ENCODE measurements at regions not wholly inside any gene's neighbourhood (a gene's known extent, or its start where the extent isn't known, plus 50 kb on each side); places are given as distances from the start of the nearest gene placed in this dataset.

DNA sequence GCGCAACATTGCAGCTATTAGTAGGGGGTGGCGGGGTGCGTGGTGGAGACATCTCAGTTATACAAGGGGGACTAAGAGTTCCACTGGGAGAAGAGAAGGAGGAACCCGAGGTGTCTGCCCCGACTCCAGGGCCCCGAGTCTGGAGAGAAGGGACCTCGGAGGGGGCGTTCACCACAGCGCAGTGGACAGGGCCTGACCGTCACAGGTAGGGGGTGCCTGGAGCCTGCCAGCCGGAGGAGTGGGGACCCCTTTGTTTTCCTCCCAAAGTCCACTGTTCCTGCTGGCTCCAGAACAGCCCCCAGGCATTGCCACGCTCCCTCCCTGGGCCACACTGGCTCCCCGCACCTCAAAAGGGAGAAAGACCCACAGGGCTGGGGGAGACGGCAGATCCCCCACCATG lies 175.9 kb upstream of the TNRC6C start:
- TF ChIP-seq, protein P1, sequence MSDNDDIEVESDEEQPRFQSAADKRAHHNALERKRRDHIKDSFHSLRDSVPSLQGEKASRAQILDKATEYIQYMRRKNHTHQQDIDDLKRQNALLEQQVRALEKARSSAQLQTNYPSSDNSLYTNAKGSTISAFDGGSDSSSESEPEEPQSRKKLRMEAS (IDR thresholded peaks at IDR 0.05), result no peak
- TF ChIP-seq RAD21 (IDR thresholded peaks at IDR 0.05; ENCODE audit: low read depth) (no peak), EGR1 (IDR thresholded peaks at IDR 0.05) (no peak), NFIC (IDR thresholded peaks at IDR 0.05) (no peak), REST (IDR thresholded peaks at IDR 0.05; ENCODE audit: low read depth) (no peak), TAF1 (IDR thresholded peaks at IDR 0.05; ENCODE audit: low read depth) (no peak)

DNA sequence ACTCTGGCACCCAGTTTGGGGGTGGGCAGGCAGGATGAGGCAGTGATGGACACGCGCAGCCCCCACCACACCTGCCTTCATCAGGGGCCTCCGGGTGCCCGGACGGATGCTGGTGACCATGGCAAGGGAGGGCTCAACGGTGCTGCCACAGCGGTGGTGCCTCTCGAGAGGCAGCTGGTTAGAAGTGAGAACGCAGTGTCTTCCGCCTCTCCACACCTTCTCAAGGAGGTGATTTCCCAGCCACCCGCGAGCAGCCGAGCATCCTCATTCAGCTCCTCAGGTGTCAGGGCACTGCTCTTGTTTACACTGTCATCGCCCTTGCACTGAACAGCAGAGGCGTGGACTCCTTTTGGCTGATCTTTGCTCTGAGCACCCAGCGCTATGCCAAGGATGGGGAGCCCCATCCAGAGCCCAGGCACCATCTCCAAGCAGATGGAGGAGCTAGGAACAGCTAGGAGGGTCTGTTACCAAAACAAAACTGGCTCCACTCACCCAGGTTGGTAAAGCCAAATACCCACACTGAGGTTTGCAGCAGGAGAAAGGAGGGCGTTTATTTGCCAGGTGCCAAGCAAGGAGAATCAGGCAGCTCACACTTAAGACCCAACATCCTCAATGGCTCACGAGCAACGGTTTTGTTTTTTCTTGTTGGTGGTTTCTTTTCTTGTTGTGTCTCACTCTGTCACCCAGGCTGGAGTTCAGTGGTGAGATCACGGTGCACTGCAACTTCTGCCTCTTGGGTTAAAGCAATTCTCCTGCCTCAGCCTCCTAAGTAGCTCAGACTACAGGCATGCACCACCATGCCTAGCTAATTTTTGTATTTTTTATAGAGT lies 174.3 kb upstream of the TNRC6C start:
- TF ChIP-seq TAF1 (IDR thresholded peaks at IDR 0.05; ENCODE audit: low read depth) (no peak), RAD21 (IDR thresholded peaks at IDR 0.05; ENCODE audit: low read depth) (no peak), YY1 (IDR thresholded peaks at IDR 0.05; ENCODE audit: low read depth) (no peak), REST (IDR thresholded peaks at IDR 0.05; ENCODE audit: low read depth) (no peak), CREB1 (IDR thresholded peaks at IDR 0.05; ENCODE audit: low read depth) (no peak)
- TF ChIP-seq, protein P2, sequence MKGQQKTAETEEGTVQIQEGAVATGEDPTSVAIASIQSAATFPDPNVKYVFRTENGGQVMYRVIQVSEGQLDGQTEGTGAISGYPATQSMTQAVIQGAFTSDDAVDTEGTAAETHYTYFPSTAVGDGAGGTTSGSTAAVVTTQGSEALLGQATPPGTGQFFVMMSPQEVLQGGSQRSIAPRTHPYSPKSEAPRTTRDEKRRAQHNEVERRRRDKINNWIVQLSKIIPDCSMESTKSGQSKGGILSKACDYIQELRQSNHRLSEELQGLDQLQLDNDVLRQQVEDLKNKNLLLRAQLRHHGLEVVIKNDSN (IDR thresholded peaks at IDR 0.05), result no peak

GRCh38 chr17:77785312-77785905 lies 173.1 kb upstream of the TNRC6C start:
- no peak for TF ChIP-seq CEBPB (IDR thresholded peaks at IDR 0.05)
- TF ChIP-seq CREB1 (IDR thresholded peaks at IDR 0.05; ENCODE audit: low read depth), result no peak
- TF ChIP-seq EP300 (IDR thresholded peaks at IDR 0.05; ENCODE audit: borderline replicate concordance), result no peak
- TF ChIP-seq RAD21 (IDR thresholded peaks at IDR 0.05; ENCODE audit: low read depth), result no peak
- TF ChIP-seq REST (IDR thresholded peaks at IDR 0.05; ENCODE audit: low read depth), result no peak
- TF ChIP-seq, protein P1 (IDR thresholded peaks at IDR 0.05), result no peak
- TF ChIP-seq TAF1 (IDR thresholded peaks at IDR 0.05; ENCODE audit: low read depth), result no peak
- no peak for TF ChIP-seq EGR1 (IDR thresholded peaks at IDR 0.05)

- TF ChIP-seq, protein P1 (IDR thresholded peaks at IDR 0.05), result no peak
- TF ChIP-seq, protein P2 (IDR thresholded peaks at IDR 0.05), result no peak
- TF ChIP-seq FOXM1 (IDR thresholded peaks at IDR 0.05; ENCODE audit: borderline replicate concordance, low read depth), result no peak
- TF ChIP-seq RAD21 (IDR thresholded peaks at IDR 0.05; ENCODE audit: low read depth), result no peak
- TF ChIP-seq REST (IDR thresholded peaks at IDR 0.05; ENCODE audit: low read depth), result no peak
- no peak for TF ChIP-seq CEBPB (IDR thresholded peaks at IDR 0.05)
- no peak for TF ChIP-seq EP300 (IDR thresholded peaks at IDR 0.05; ENCODE audit: borderline replicate concordance)
- no peak for TF ChIP-seq EGR1 (IDR thresholded peaks at IDR 0.05)
Measured at GRCh38 chr17:77786090-77786489, 172.4 kb upstream of the TNRC6C start.

All from Ishikawa (cell line).